HCT116 (cell line): ENCODE measurements at regions not wholly inside any gene's neighbourhood (a gene's known extent, or its start where the extent isn't known, plus 50 kb on each side); places are given as distances from the start of the nearest gene placed in this dataset.

Source experiments
- ATF3 ChIP-seq: IDR thresholded peaks from 2 replicates; pipeline ENCODE4 v1.6.1; 2012
- CTCF ChIP-seq, 3 experiments: fragments of 200-600 bp in 1 of 3; sonication (generic) in 1 of 3; IDR thresholded peaks in 2 of 3; conservative IDR thresholded peaks in 1 of 3; 2 replicates each; pipeline ENCODE4 v1.5.1; 2012 to 2017; ENCODE audit warnings: low read depth in 2 of 3, low read length in 2 of 3, antibody characterized with exemption in 1 of 3, borderline replicate concordance in 1 of 3, control low read depth in 1 of 3, mild to moderate bottlenecking in 1 of 3, mixed read lengths in 1 of 3, mixed run types in 1 of 3, moderate library complexity in 1 of 3; ENCODE audit not compliant: insufficient read depth in 1 of 3
- EZH2 ChIP-seq: fragments of 200-600 bp; sonication (generic); IDR thresholded peaks from 2 replicates; pipeline ENCODE4 v1.6.1; 2017; ENCODE audit warnings: antibody characterized with exemption, mixed run types
- POLR2A ChIP-seq: IDR thresholded peaks from 2 replicates; pipeline ENCODE4 v1.7.0; 2011; ENCODE audit warnings: borderline replicate concordance; ENCODE audit not compliant: insufficient read depth, insufficient read length; ENCODE audit errors: extremely low read depth
- REST ChIP-seq: IDR thresholded peaks from 2 replicates; pipeline ENCODE4 v1.6.1; 2012; ENCODE audit warnings: low read depth
- SP1 ChIP-seq: IDR thresholded peaks from 2 replicates; pipeline ENCODE4 v1.6.1; 2012; ENCODE audit warnings: low read depth
- ZFX ChIP-seq: fragments of 450-650 bp; IDR thresholded peaks from 2 replicates; pipeline ENCODE4 v1.6.1; 2017

- TF ChIP-seq EZH2 (no peak), ATF3 (no peak), REST (no peak), CTCF (IDR thresholded peaks at IDR 0.05 in 2 of 3, conservative IDR thresholded peaks at IDR 0.05 in 1 of 3; ENCODE audit: borderline replicate concordance in 1 of 3, insufficient read depth in 1 of 3, low read depth in 2 of 3, low read length in 2 of 3) (no peak), POLR2A (no peak), SP1 (no peak), ZFX (no peak)
Observed at GRCh38 chr11:22433094-22433455, 94.9 kb downstream of the SLC17A6 start.
